ENCODE measurements at regions not wholly inside any gene's neighbourhood (a gene's known extent, or its start where the extent isn't known, plus 50 kb on each side); places are given as distances from the start of the nearest gene placed in this dataset.

GRCh38 chr1:104973516-104973915, 1223.8 kb downstream of the AMY1C start:
- no peak overlapping the region for H3K4me3 ChIP-seq
- no peaks in the 10 kb centered on the region for H4K20me1 ChIP-seq (ENCODE audit: control insufficient read depth, insufficient read depth)
- no peak overlapping the region for H3K27ac ChIP-seq (ENCODE audit: control insufficient read depth, insufficient read depth)
- H3K36me3 ChIP-seq (ENCODE audit: control insufficient read depth in 2 of 2, insufficient read depth in 2 of 2, low read length in 1 of 2) = no peaks in the 10 kb centered on the region
- intact Hi-C loops (cut with micrococcal nuclease; ENCODE audit: unreplicated experiment) (no loop called here), in situ Hi-C loops (cut with MboI) (no loop called here)
- ChIA-PET CTCF (interaction anchor here (1.0 kb wide), 2 partner anchors 13 to 41 kb away, joined by 3 read pairs; no protein-coding TSS in a partner anchor), RAD21 (ENCODE audit: unreplicated experiment) (interaction anchor here (1.6 kb wide), 1 partner anchor 13 kb away, joined by 3 read pairs; no protein-coding TSS in a partner anchor), SMC1A (ENCODE audit: uncharacterized antibody, unreplicated experiment) (interaction anchor here (1.3 to 1.8 kb wide), 4 partner anchors 12 to 50 kb away, joined by 3 to 6 read pairs (median 4); no protein-coding TSS in a partner anchor), POLR2A (no interaction called here)
- BruUV-seq (replicated peaks) = no TSS peak
- DNase-seq (ENCODE audit: low read depth, low spot score) = no peak
- H3K4me1 ChIP-seq (ENCODE audit: control insufficient read depth, insufficient read depth, low read length) = no peaks in the 10 kb centered on the region
- H3K4me2 ChIP-seq (ENCODE audit: control insufficient read depth, insufficient read depth) = no peak overlapping the region
- FAIRE-seq = no peak
- no peaks in the 10 kb centered on the region for H3K27me3 ChIP-seq (replicated peaks in 1 of 2; ENCODE audit: control insufficient read depth in 2 of 2, insufficient read depth in 2 of 2, low read length in 1 of 2)
- no peak overlapping the region for H2AFZ ChIP-seq (ENCODE audit: control insufficient read depth, low read depth, low read length)
- no peaks in the 10 kb centered on the region for H3K79me2 ChIP-seq (ENCODE audit: control insufficient read depth, insufficient read depth, low read length)
- no peak overlapping the region for H3K9ac ChIP-seq (ENCODE audit: control insufficient read depth, insufficient read depth, low read length)
- no peak for ATAC-seq
- 0% methylated on average over 2 of the region's 2 CpGs for WGBS (ENCODE audit: insufficient coverage, insufficient replicate concordance, low lambda C conversion rate, missing lambda C conversion rate)
- no peak for TF ChIP-seq ATF7 (IDR thresholded peaks at IDR 0.05; ENCODE audit: low read depth)
- no peak for TF ChIP-seq CHD1 (IDR thresholded peaks at IDR 0.05; ENCODE audit: low read depth, low read length)
- TF ChIP-seq ZNF207 (IDR thresholded peaks at IDR 0.05; ENCODE audit: borderline replicate concordance) = no peak
- no peak for TF ChIP-seq NFYA (IDR thresholded peaks at IDR 0.05; ENCODE audit: borderline replicate concordance, low read depth, low read length)
- TF ChIP-seq SIX5 (IDR thresholded peaks at IDR 0.05; ENCODE audit: low read depth, low read length, severe bottlenecking) = no peak
- no peaks in the 10 kb centered on the region for H3K9me3 ChIP-seq (replicated peaks; ENCODE audit: control insufficient read depth, insufficient read depth, low read length)

- no peaks in the 10 kb centered on the region for H3K36me3 ChIP-seq (ENCODE audit: control insufficient read depth in 2 of 2, insufficient read depth in 2 of 2, low read length in 1 of 2)
- ATAC-seq (no peak), FAIRE-seq (no peak), DNase-seq (ENCODE audit: low read depth, low spot score) (no peak)
- no peak overlapping the region for H3K27ac ChIP-seq (ENCODE audit: control insufficient read depth, insufficient read depth)
- no peak overlapping the region for H3K4me2 ChIP-seq (ENCODE audit: control insufficient read depth, insufficient read depth)
- SMC1A ChIA-PET (ENCODE audit: uncharacterized antibody, unreplicated experiment) = interaction anchor here (1.0 kb wide), 1 partner anchor 660 kb away, joined by 3 read pairs; no protein-coding TSS in a partner anchor
- WGBS (ENCODE audit: insufficient coverage, insufficient replicate concordance, low lambda C conversion rate, missing lambda C conversion rate) = 0% methylated on average over 1 of the region's 1 CpG
- POLR2A ChIA-PET = no interaction called here
- RAD21 ChIA-PET (ENCODE audit: unreplicated experiment) = interaction anchor here (1.0 kb wide), 1 partner anchor 48 kb away, joined by 3 read pairs; no protein-coding TSS in a partner anchor
- in situ Hi-C loops (cut with MboI) = no loop called here
- no TSS peak for BruUV-seq (replicated peaks)
- CTCF ChIA-PET = interaction anchor here (1.1 to 1.3 kb wide), 2 partner anchors 48 to 157 kb away, joined by 3 to 4 read pairs; no protein-coding TSS in a partner anchor
- H2AFZ ChIP-seq (ENCODE audit: control insufficient read depth, low read depth, low read length) = no peak overlapping the region
- intact Hi-C loops (cut with micrococcal nuclease; ENCODE audit: unreplicated experiment) = no loop called here
- H4K20me1 ChIP-seq (ENCODE audit: control insufficient read depth, insufficient read depth) = no peaks in the 10 kb centered on the region
- no peak overlapping the region for H3K9ac ChIP-seq (ENCODE audit: control insufficient read depth, insufficient read depth, low read length)
- H3K79me2 ChIP-seq (ENCODE audit: control insufficient read depth, insufficient read depth, low read length) = no peaks in the 10 kb centered on the region
- no peak overlapping the region for H3K4me3 ChIP-seq
- H3K4me1 ChIP-seq (ENCODE audit: control insufficient read depth, insufficient read depth, low read length) = no peaks in the 10 kb centered on the region
- H3K27me3 ChIP-seq (replicated peaks in 1 of 2; ENCODE audit: control insufficient read depth in 2 of 2, insufficient read depth in 2 of 2, low read length in 1 of 2) = no peaks in the 10 kb centered on the region
- no peaks in the 10 kb centered on the region for H3K9me3 ChIP-seq (replicated peaks; ENCODE audit: control insufficient read depth, insufficient read depth, low read length)
- TF ChIP-seq TCF3 (IDR thresholded peaks at IDR 0.05; ENCODE audit: borderline replicate concordance, insufficient read depth, low read depth, low read length) (no peak), SPI1 (IDR thresholded peaks at IDR 0.05; ENCODE audit: borderline replicate concordance, insufficient read depth, low read depth, low read length) (no peak), ZNF207 (IDR thresholded peaks at IDR 0.05; ENCODE audit: borderline replicate concordance) (no peak), TCF12 (IDR thresholded peaks at IDR 0.05; ENCODE audit: low read depth, low read length) (no peak), NFYA (IDR thresholded peaks at IDR 0.05; ENCODE audit: borderline replicate concordance, low read depth, low read length) (no peak), HDAC2 (IDR thresholded peaks at IDR 0.05) (no peak), RCOR1 (conservative IDR thresholded peaks at IDR 0.05; ENCODE audit: low read depth, low read length) (no peak), BACH1 (IDR thresholded peaks at IDR 0.05; ENCODE audit: borderline replicate concordance) (no peak), SIN3A (IDR thresholded peaks at IDR 0.05; ENCODE audit: low read depth, low read length) (no peak), ZNF274 (IDR thresholded peaks at IDR 0.05; ENCODE audit: insufficient read depth, insufficient read length) (no peak), RAD51 (IDR thresholded peaks at IDR 0.05) (no peak), MLLT1 (IDR thresholded peaks at IDR 0.05) (no peak), IRF3 (IDR thresholded peaks at IDR 0.05) (no peak), HDGF (IDR thresholded peaks at IDR 0.05) (no peak)
Measured at GRCh38 chr1:104979651-104980050, 1230.0 kb downstream of the AMY1C start.

Measured in GM12878 (cell line).